Ascending aorta (tissue), 2 donors: ENCODE measurements at regions not wholly inside any gene's neighbourhood (a gene's known extent, or its start where the extent isn't known, plus 50 kb on each side); places are given as distances from the start of the nearest gene placed in this dataset.
A peak's percentile ranks its signal among the peaks of the same experiment; 100 is the strongest.

ENCODE experiments used
- DNase-seq, 2 donors: peaks; one replicate each; pipeline ENCODE4 v3.0.0-alpha.2; 2019; ENCODE audit warnings: low spot score in 2 of 2
- H3K27ac ChIP-seq, 2 donors: fragments of 200-600 bp; sonication (generic); one replicate each; pipeline ENCODE4 v1.5.1; 2016 to 2017; ENCODE audit warnings: mild to moderate bottlenecking in 1 of 2
- H3K27me3 ChIP-seq: fragments of 200-600 bp; sonication (generic); one replicate; pipeline ENCODE4 v1.5.1; 2017
- H3K36me3 ChIP-seq, 2 donors: fragments of 200-600 bp; sonication (generic); one replicate each; pipeline ENCODE4 v1.5.1; 2016
- H3K4me1 ChIP-seq, 2 donors: fragments of 200-600 bp; sonication (generic); one replicate each; pipeline ENCODE4 v1.5.1; 2016 to 2017; ENCODE audit warnings: mild to moderate bottlenecking in 1 of 2
- H3K4me3 ChIP-seq, 2 donors: fragments of 200-600 bp; sonication (generic); one replicate each; pipeline ENCODE4 v1.5.1; 2016 to 2017; ENCODE audit warnings: mild to moderate bottlenecking in 1 of 2
- H3K9me3 ChIP-seq, 2 donors: fragments of 200-600 bp; sonication (generic); one replicate each; pipeline ENCODE4 v1.5.1; 2016
- intact Hi-C: fragments of 100-400 bp; cut with DNase I; formaldehyde crosslinking; loops from one replicate; pipeline ENCODE4 v1.15.1; 2023
- TF ChIP-seq, protein P1 (sequence below), 3 experiments: fragments of 200-600 bp in 2 of 3; fragments of 450-650 bp in 1 of 3; sonication (generic) in 2 of 3; IDR thresholded peaks; one replicate each; pipeline ENCODE4 v1.5.1; 2016 to 2019; ENCODE audit warnings: antibody characterized with exemption in 3 of 3, mild to moderate bottlenecking in 1 of 3, moderate library complexity in 1 of 3

DNA sequence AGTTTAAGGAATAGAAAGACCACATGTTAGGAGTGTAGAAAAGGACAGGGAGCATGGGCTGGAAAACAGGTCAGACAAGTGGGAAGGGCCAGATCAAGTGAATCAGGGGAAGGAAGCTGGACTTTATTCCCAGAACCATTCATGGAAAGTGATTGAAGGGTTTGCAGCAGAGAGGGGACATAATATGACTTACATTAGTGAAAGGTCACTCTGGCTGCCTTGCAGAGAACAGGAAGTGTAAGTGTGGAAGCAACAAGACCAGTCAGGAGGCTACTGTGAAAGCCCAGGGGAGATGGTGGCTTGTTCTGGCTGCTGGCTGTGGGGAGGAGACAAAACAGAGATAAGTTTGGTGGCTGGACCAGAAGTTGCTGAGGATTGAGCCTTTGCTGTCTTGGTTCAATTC lies 69.1 kb downstream of the VCPKMT start:
- no peak overlapping the region for H3K4me3 ChIP-seq
- peaks cover 14 to 18% of the 10 kb centered on the region in 2 donors for H3K4me1 ChIP-seq
- no peaks in the 10 kb centered on the region for H3K36me3 ChIP-seq
- DNase-seq: no peak
- H3K27me3 ChIP-seq: no peaks in the 10 kb centered on the region
- intact Hi-C loops: no loop called here
- H3K27ac ChIP-seq: peak overlapping the region in 1 of 2 donors; percentile 41
- TF ChIP-seq, protein P1, sequence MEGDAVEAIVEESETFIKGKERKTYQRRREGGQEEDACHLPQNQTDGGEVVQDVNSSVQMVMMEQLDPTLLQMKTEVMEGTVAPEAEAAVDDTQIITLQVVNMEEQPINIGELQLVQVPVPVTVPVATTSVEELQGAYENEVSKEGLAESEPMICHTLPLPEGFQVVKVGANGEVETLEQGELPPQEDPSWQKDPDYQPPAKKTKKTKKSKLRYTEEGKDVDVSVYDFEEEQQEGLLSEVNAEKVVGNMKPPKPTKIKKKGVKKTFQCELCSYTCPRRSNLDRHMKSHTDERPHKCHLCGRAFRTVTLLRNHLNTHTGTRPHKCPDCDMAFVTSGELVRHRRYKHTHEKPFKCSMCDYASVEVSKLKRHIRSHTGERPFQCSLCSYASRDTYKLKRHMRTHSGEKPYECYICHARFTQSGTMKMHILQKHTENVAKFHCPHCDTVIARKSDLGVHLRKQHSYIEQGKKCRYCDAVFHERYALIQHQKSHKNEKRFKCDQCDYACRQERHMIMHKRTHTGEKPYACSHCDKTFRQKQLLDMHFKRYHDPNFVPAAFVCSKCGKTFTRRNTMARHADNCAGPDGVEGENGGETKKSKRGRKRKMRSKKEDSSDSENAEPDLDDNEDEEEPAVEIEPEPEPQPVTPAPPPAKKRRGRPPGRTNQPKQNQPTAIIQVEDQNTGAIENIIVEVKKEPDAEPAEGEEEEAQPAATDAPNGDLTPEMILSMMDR (IDR thresholded peaks at IDR 0.05): no peak
- H3K9me3 ChIP-seq: no peaks in the 10 kb centered on the region

DNA sequence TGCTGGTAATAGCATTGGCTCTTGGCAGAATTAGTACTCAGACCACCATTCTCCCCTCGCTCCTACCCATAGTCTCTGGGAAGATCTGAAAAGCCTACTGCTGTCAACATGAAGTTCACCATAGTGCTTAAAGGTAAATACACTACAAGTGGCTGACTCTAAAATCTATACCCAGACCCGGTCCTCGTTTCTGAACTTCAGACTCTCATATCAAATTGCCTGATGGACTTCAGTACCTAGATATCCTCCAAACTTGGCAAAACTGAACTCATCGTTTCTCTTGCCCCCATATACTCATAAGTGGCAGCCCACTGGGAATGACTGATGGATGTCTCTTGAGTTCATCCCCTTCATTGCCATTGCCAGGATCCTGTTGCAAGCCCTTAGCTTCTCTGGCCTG lies 67.3 kb downstream of the VCPKMT start:
- H3K9me3 ChIP-seq: no peaks in the 10 kb centered on the region
- H3K4me3 ChIP-seq: no peak overlapping the region
- H3K27ac ChIP-seq: no peak overlapping the region
- no peaks in the 10 kb centered on the region for H3K27me3 ChIP-seq
- H3K36me3 ChIP-seq: no peaks in the 10 kb centered on the region
- no peak for DNase-seq
- H3K4me1 ChIP-seq: peaks cover 8 to 11% of the 10 kb centered on the region in 2 donors
- TF ChIP-seq, protein P1 (IDR thresholded peaks at IDR 0.05): no peak
- intact Hi-C loops: no loop called here

DNA sequence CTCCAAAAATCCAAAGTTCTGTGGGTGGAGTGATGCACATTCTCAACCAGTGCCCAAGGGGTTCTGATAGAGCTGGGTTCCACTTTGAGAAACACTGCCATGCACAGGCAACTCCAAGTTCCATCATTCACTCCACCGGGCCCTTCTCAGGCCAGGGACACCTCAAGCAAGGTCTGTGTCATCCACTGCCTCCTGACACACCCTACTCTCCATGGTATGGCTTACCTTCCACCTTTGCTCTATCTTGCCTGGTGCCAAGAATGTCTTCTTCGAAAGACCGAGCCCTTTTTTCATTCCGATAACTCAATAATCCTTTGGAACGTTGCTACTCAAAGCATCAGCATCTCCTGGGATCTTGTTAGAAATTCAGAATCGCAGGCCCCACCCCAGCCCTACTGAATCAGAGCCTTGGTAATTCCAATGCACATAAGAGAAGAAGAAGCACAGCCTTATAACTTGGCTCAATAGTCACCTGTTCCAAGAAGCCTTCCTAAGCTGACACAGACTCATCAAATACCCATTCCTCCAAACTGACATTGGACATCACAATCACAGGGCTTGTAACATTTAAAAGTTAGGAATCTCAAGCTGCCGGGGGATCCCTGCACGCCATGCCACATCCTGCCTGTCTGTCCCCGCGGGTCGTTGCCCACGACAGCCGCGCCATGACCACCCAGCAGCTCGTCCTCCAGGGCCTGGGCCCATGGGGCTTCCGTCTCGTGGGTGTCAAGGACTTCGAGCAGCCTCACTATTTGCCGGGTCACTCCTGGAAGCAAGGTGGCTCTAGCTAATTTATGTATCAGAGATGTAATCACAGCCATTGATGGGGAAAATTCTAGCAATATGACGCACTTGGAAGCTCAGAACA lies 66.4 kb downstream of the VCPKMT start:
- H3K36me3 ChIP-seq: no peaks in the 10 kb centered on the region
- no peak overlapping the region for H3K4me3 ChIP-seq
- no peak for DNase-seq
- no peak overlapping the region for H3K27ac ChIP-seq
- no peaks in the 10 kb centered on the region for H3K9me3 ChIP-seq
- H3K4me1 ChIP-seq: peaks cover 0 to 2% of the 10 kb centered on the region in 2 donors
- intact Hi-C loops: no loop called here
- TF ChIP-seq, protein P1 (IDR thresholded peaks at IDR 0.05): no peak
- H3K27me3 ChIP-seq: no peaks in the 10 kb centered on the region

DNA sequence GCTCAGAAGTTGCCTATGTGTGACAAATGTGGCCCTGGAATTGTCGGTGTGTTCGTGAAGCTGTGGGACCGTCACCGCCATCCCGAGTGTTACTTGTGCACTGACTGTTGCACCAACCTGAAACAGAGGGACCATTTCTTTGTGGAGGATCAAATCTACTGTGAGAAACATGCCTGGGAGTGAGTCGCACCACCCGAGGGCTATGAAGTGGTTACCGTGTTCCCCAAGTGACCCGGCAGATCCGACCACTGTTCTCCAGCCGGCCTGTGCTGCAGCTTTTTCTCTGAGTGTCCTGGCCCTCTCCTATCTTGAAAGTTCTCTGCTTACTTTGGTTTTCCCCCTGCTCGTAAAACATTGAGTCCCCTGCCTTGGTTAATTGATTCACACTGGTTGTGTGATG lies 65.3 kb downstream of the VCPKMT start:
- no peaks in the 10 kb centered on the region for H3K9me3 ChIP-seq
- TF ChIP-seq, protein P1 (IDR thresholded peaks at IDR 0.05): no peak
- H3K4me3 ChIP-seq: no peak overlapping the region
- H3K36me3 ChIP-seq: no peaks in the 10 kb centered on the region
- no peak overlapping the region for H3K27ac ChIP-seq
- intact Hi-C loops: no loop called here
- no peaks in the 10 kb centered on the region for H3K27me3 ChIP-seq
- H3K4me1 ChIP-seq: no peaks in the 10 kb centered on the region
- no peak for DNase-seq

DNA sequence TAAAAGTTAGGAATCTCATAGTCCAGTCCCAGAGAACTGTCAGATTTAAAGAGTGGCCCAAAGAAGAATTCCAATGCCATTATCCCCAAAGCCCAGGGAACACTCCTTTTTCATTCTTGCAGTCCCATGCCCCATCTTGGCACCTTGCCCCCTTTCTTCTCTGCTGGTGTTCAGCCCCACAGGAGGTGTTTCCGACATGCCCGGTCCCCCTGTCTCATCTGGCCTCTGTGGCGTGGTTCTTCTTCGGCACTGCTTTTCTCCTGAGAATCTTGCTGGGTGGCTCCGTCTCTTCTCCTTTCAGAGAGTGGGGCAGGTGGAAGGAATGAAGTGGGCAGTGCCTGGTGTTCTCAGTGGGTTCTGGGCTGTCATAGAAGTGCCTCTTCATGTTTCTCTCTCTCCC lies 64.7 kb downstream of the VCPKMT start:
- H3K36me3 ChIP-seq: no peaks in the 10 kb centered on the region
- no peak for DNase-seq
- TF ChIP-seq, protein P1 (IDR thresholded peaks at IDR 0.05): no peak
- H3K4me1 ChIP-seq: no peaks in the 10 kb centered on the region
- no peaks in the 10 kb centered on the region for H3K27me3 ChIP-seq
- no peak overlapping the region for H3K4me3 ChIP-seq
- no peaks in the 10 kb centered on the region for H3K9me3 ChIP-seq
- no peak overlapping the region for H3K27ac ChIP-seq
- intact Hi-C loops: no loop called here
